OCI-LY1 (cell line): ENCODE measurements at regions not wholly inside any gene's neighbourhood (a gene's known extent, or its start where the extent isn't known, plus 50 kb on each side); places are given as distances from the start of the nearest gene placed in this dataset.

Experiments used
- H2AFZ ChIP-seq: fragments of 200-600 bp; sonication (generic), shearing (Covaris generic); 2 replicates; pipeline ENCODE4 v1.6.0; 2014; ENCODE audit warnings: antibody characterized with exemption, mild to moderate bottlenecking, low read length
- H3F3A ChIP-seq: fragments of 200-600 bp; sonication (generic), shearing (Covaris generic); 2 replicates; pipeline ENCODE4 v1.6.0; 2014; ENCODE audit warnings: mild to moderate bottlenecking, antibody characterized with exemption, low read length, moderate library complexity; ENCODE audit not compliant: insufficient read depth
- H3K27ac ChIP-seq: fragments of 200-600 bp; sonication (generic); 2 replicates; pipeline ENCODE4 v1.5.1; 2014; ENCODE audit warnings: low read length, mixed run types, mild to moderate bottlenecking, low read depth; ENCODE audit not compliant: poor library complexity, severe bottlenecking
- H3K27me3 ChIP-seq: fragments of 200-600 bp; sonication (generic); 2 replicates; pipeline ENCODE4 v1.6.0; 2014; ENCODE audit warnings: antibody characterized with exemption, mild to moderate bottlenecking, low read length, moderate library complexity; ENCODE audit not compliant: insufficient read depth
- H3K36me3 ChIP-seq: fragments of 200-600 bp; sonication (generic); 2 replicates; pipeline ENCODE4 v1.6.1; 2014; ENCODE audit warnings: mild to moderate bottlenecking, antibody characterized with exemption, low read length, moderate library complexity, mixed read lengths; ENCODE audit not compliant: insufficient read depth
- H3K4me1 ChIP-seq: fragments of 200-600 bp; sonication (generic); 2 replicates; pipeline ENCODE4 v1.5.1; 2014; ENCODE audit warnings: mild to moderate bottlenecking, low read length, moderate library complexity; ENCODE audit not compliant: insufficient read depth, severe bottlenecking
- H3K4me2 ChIP-seq: fragments of 200-600 bp; sonication (generic), shearing (Covaris generic); 2 replicates; pipeline ENCODE4 v1.6.1; 2014; ENCODE audit warnings: low read length
- H3K4me3 ChIP-seq: fragments of 200-600 bp; sonication (generic); 2 replicates; pipeline ENCODE4 v1.5.1; 2014; ENCODE audit warnings: low read length, low read depth, mild to moderate bottlenecking, mixed read lengths; ENCODE audit not compliant: poor library complexity, severe bottlenecking
- H3K79me2 ChIP-seq: fragments of 200-600 bp; shearing (Covaris generic); 2 replicates; pipeline ENCODE4 v1.6.1; 2016; ENCODE audit warnings: mixed run types, low read length, mixed read lengths; ENCODE audit not compliant: insufficient read depth
- H3K9ac ChIP-seq: fragments of 200-600 bp; sonication (generic), shearing (Covaris generic); 2 replicates; pipeline ENCODE4 v1.6.1; 2014; ENCODE audit warnings: mild to moderate bottlenecking, low read length, mixed read lengths
- H3K9me2 ChIP-seq: fragments of 200-600 bp; sonication (generic), shearing (Covaris generic); 2 replicates; pipeline ENCODE4 v1.6.1; 2014; ENCODE audit warnings: low read depth, mild to moderate bottlenecking, low read length, mixed read lengths
- H3K9me3 ChIP-seq: fragments of 200-600 bp; shearing (Covaris generic); 2 replicates; pipeline ENCODE4 v1.6.1; 2014; ENCODE audit warnings: low read length, mixed read lengths
- H4K20me1 ChIP-seq: fragments of 200-600 bp; sonication (generic), shearing (Covaris generic); 2 replicates; pipeline ENCODE4 v1.6.0; 2016; ENCODE audit warnings: mild to moderate bottlenecking, low read length; ENCODE audit not compliant: insufficient read depth
- CTCF ChIP-seq: fragments of 200-600 bp; sonication (generic), shearing (Covaris generic); IDR thresholded peaks from 2 replicates; pipeline ENCODE4 v1.5.1; 2017; ENCODE audit warnings: mild to moderate bottlenecking, antibody characterized with exemption, low read length, moderate library complexity, mixed read lengths
- EZH2 ChIP-seq: fragments of 200-600 bp; sonication (generic), shearing (Covaris generic); IDR thresholded peaks from 2 replicates; pipeline ENCODE4 v1.8.0; 2017; ENCODE audit warnings: borderline replicate concordance, mixed run types, mild to moderate bottlenecking, antibody characterized with exemption, low read length, moderate library complexity, mixed read lengths

GRCh38 chr13:110984381-110984780 is 69.5 kb upstream of the ANKRD10 start:
- Histone ChIP-seq H3K4me3 (no peak overlapping the region), H3F3A (no peaks in the 10 kb centered on the region), H3K27me3 (no peaks in the 10 kb centered on the region; the same call in 1 of the 2 replicates), H3K36me3 (no peaks in the 10 kb centered on the region), H3K9me3 (0 out of 2 replicates have a peak, but pooled peaks cover 2% of the 10 kb centered on the region), H3K79me2 (no peaks in the 10 kb centered on the region), H4K20me1 (no peaks in the 10 kb centered on the region), H3K4me1 (no peaks in the 10 kb centered on the region), H3K27ac (no peak overlapping the region), H2AFZ (no peak overlapping the region), H3K9me2 (no peaks in the 10 kb centered on the region), H3K9ac (no peak overlapping the region), H3K4me2 (no peak overlapping the region)
- no peak for TF ChIP-seq CTCF

- Histone ChIP-seq H4K20me1 (no peaks in the 10 kb centered on the region), H3K9ac (no peak overlapping the region), H3K9me3 (0 out of 2 replicates have a peak, but pooled peaks cover 3% of the 10 kb centered on the region), H3K4me2 (no peak overlapping the region), H3K79me2 (no peaks in the 10 kb centered on the region), H3K27ac (no peak overlapping the region), H3K9me2 (no peaks in the 10 kb centered on the region), H3F3A (no peaks in the 10 kb centered on the region), H3K4me1 (no peaks in the 10 kb centered on the region), H3K4me3 (no peak overlapping the region), H3K27me3 (no peaks in the 10 kb centered on the region; the same call in 1 of the 2 replicates), H3K36me3 (no peaks in the 10 kb centered on the region), H2AFZ (no peak overlapping the region)
- TF ChIP-seq EZH2 (no peak), CTCF (no peak)
Observed at GRCh38 chr13:110983241-110983640, 68.4 kb upstream of the ANKRD10 start.

GRCh38 chr13:110981379-110981778 is 66.5 kb upstream of the ANKRD10 start:
- TF ChIP-seq CTCF (no peak), EZH2 (no peak)
- Histone ChIP-seq H3K79me2 (no peaks in the 10 kb centered on the region), H3K4me1 (no peaks in the 10 kb centered on the region), H3K27ac (no peak overlapping the region), H2AFZ (no peak overlapping the region), H3K4me2 (no peak overlapping the region), H3K36me3 (no peaks in the 10 kb centered on the region), H4K20me1 (no peaks in the 10 kb centered on the region), H3K27me3 (no peaks in the 10 kb centered on the region; the same call in 1 of the 2 replicates), H3K4me3 (no peak overlapping the region), H3F3A (no peaks in the 10 kb centered on the region), H3K9ac (no peak overlapping the region), H3K9me3 (0 out of 2 replicates have a peak, but pooled peaks cover 3% of the 10 kb centered on the region), H3K9me2 (no peaks in the 10 kb centered on the region)
